NB4 (cell line): ENCODE measurements at regions not wholly inside any gene's neighbourhood (a gene's known extent, or its start where the extent isn't known, plus 50 kb on each side); places are given as distances from the start of the nearest gene placed in this dataset.

ENCODE experiments used
- DNase-seq: peaks from one replicate; pipeline ENCODE4 v3.0.0; 2010; ENCODE audit warnings: low read depth
- H3K4me3 ChIP-seq: one replicate; pipeline ENCODE4 v1.5.1; 2011; ENCODE audit warnings: mild to moderate bottlenecking, low read depth, low read length, moderate library complexity
- CTCF ChIP-seq: IDR thresholded peaks from one replicate; pipeline ENCODE4 v1.5.1; 2012; ENCODE audit warnings: low read depth, low read length
- MAX ChIP-seq: IDR thresholded peaks from 2 replicates; pipeline ENCODE4 v1.6.1; 2011; ENCODE audit warnings: low read depth, low read length
- MYC ChIP-seq: IDR thresholded peaks from 2 replicates; pipeline ENCODE4 v1.6.1; 2011; ENCODE audit warnings: low read depth, low read length
- POLR2A ChIP-seq: IDR thresholded peaks from 2 replicates; pipeline ENCODE4 v1.6.1; 2011; ENCODE audit warnings: mild to moderate bottlenecking; ENCODE audit not compliant: insufficient read length; ENCODE audit errors: extremely low read depth

- TF ChIP-seq MAX (no peak), POLR2A (no peak), CTCF (no peak)
- no peak overlapping the region for H3K4me3 ChIP-seq
- DNase-seq: no peak
Measured at GRCh38 chr20:20772497-20773085, 60.1 kb upstream of the RALGAPA2 start.

GRCh38 chr20:20768202-20768815 lies 55.9 kb upstream of the RALGAPA2 start:
- no peak overlapping the region for H3K4me3 ChIP-seq
- DNase-seq: no peak
- TF ChIP-seq POLR2A (no peak), MAX (no peak), CTCF (no peak), MYC (no peak)

DNA sequence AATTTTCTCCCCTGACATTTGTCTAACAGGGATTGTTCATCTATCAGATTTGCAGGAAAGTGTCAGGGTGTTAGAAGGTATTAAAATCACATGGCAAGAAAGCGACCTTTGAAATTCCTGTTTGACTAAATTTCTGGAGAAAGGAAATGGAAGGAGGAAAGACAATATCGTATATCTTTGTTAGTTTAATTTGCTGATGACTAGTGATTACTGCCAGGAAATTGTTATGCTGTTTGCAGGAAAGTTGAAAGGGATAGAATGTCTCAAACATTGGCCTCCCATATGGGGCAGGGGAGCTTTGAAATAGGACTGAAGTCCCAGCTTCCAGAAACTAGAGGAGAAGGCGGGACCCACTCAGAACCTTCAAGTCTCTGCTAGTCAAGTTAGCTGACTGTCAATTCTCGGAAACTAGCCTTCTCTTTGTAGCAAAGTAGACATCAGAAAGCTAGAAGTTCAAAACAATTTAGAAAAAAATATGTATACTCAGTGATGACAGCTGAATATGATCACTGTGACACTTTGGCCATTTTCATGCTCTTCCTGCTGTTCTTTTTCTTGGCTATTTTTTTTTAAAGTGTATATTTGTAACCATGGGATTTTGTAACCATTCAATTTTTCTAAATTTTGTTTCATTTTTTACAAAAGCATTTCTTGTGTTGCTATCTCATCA lies 53.4 kb upstream of the RALGAPA2 start:
- DNase-seq: no peak
- H3K4me3 ChIP-seq: no peak overlapping the region
- TF ChIP-seq CTCF: no peak
- no peak for TF ChIP-seq POLR2A
- no peak for TF ChIP-seq MAX
- TF ChIP-seq MYC: no peak

DNA sequence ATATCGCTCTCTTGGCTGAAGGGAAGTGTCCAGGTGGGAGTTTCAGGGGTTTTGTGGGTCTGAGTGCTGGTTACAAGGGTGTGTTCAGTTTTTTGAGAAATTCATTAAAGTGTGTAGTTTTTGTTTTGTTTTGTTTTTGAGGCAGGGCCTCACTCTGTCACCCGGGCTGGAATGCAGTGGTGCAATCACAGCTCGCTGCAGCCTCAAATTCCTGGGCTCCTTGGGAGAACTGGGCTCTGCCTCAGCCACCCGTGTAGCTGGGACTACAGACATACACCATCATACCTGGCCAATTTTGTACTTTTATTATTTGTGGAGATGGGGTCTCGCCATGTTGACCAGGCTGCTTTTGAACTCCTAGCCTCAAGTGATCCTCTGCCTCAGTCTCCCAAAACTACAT lies 51.2 kb upstream of the RALGAPA2 start:
- no peak overlapping the region for H3K4me3 ChIP-seq
- no peak for DNase-seq
- TF ChIP-seq POLR2A: no peak
- no peak for TF ChIP-seq MAX
- no peak for TF ChIP-seq MYC
- TF ChIP-seq CTCF: no peak
